ENCODE measurements at regions not wholly inside any gene's neighbourhood (a gene's known extent, or its start where the extent isn't known, plus 50 kb on each side); places are given as distances from the start of the nearest gene placed in this dataset.

DNA sequence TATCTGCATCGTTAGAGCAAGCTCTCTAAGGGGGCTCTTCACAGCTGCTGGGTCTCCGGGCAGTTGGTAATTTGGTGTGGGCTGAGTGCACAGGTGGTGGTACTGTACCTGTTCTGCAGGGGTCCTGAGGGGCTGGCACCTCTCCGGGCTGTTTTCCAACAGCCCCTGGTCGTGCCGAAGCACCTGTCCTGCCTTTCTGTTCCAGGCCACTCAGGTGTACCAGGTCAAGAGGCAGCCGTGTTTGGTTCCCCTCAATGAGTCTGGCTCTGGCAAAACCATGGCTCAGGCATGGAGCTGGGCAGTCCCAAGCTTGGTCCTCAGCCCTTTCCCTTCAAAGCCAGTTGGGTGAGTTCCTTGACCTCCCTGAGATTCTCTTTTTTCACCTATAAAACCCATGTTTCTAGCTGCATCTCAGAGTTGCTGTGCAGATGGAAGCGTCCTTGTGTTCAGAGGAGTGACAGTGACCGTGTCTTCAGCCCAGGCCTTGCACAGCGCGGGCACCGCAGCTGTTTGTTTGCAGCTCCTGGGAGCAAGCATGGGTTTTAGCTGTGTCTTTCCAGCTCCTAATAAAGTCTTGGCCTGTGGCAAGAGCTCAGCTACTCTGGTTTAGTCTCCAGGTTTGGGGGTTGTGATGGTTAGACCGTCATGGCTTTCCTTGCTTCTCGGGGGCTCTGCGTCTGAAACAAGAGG, 110.9 kb downstream of the GLI2 start:
- TF ChIP-seq, protein P1, sequence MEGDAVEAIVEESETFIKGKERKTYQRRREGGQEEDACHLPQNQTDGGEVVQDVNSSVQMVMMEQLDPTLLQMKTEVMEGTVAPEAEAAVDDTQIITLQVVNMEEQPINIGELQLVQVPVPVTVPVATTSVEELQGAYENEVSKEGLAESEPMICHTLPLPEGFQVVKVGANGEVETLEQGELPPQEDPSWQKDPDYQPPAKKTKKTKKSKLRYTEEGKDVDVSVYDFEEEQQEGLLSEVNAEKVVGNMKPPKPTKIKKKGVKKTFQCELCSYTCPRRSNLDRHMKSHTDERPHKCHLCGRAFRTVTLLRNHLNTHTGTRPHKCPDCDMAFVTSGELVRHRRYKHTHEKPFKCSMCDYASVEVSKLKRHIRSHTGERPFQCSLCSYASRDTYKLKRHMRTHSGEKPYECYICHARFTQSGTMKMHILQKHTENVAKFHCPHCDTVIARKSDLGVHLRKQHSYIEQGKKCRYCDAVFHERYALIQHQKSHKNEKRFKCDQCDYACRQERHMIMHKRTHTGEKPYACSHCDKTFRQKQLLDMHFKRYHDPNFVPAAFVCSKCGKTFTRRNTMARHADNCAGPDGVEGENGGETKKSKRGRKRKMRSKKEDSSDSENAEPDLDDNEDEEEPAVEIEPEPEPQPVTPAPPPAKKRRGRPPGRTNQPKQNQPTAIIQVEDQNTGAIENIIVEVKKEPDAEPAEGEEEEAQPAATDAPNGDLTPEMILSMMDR (conservative IDR thresholded peaks at IDR 0.05): no peak
- TF ChIP-seq EZH2 (IDR thresholded peaks at IDR 0.05; ENCODE audit: low read depth): no peak
